ENCODE measurements at regions not wholly inside any gene's neighbourhood (a gene's known extent, or its start where the extent isn't known, plus 50 kb on each side); places are given as distances from the start of the nearest gene placed in this dataset.

GRCh38 chr16:17986991-17987390, 349.5 kb downstream of the NPIPA8 start:
- Histone ChIP-seq H3K27ac (no peak overlapping the region), H3K27me3 (no peaks in the 10 kb centered on the region), H3K36me3 (no peaks in the 10 kb centered on the region), H3K4me3 (no peak overlapping the region), H3K4me1 (ENCODE audit: insufficient read depth) (no peaks in the 10 kb centered on the region), H3K9me3 (no peaks in the 10 kb centered on the region)
- 90 to 95% (median 92%) methylated on average over 5 of the region's 5 CpGs for WGBS, 3 donors
- intact Hi-C loops (cut with DNase I), result no loop called here
- no peak for DNase-seq
- no peak for TF ChIP-seq POLR2A (IDR thresholded peaks at IDR 0.05)
- TF ChIP-seq EP300 (IDR thresholded peaks at IDR 0.05), result no peak
- TF ChIP-seq CTCF (IDR thresholded peaks at IDR 0.05), result no peak

GRCh38 chr16:17984810-17985209, 351.7 kb downstream of the NPIPA8 start:
- H3K27ac ChIP-seq, result no peak overlapping the region
- no peaks in the 10 kb centered on the region for H3K27me3 ChIP-seq
- H3K4me3 ChIP-seq, result no peak overlapping the region
- intact Hi-C loops (cut with DNase I), result no loop called here
- H3K36me3 ChIP-seq, result no peaks in the 10 kb centered on the region
- WGBS, 3 donors, result 80 to 84% (median 81%) methylated on average over 8 of the region's 8 CpGs
- no peak for TF ChIP-seq EP300 (IDR thresholded peaks at IDR 0.05)
- TF ChIP-seq CTCF (IDR thresholded peaks at IDR 0.05), result no peak
- no peak for TF ChIP-seq POLR2A (IDR thresholded peaks at IDR 0.05)
- no peaks in the 10 kb centered on the region for H3K4me1 ChIP-seq (ENCODE audit: insufficient read depth)
- no peaks in the 10 kb centered on the region for H3K9me3 ChIP-seq
- DNase-seq, result no peak

GRCh38 chr16:17983847-17984639, 352.5 kb downstream of the NPIPA8 start:
- WGBS, 3 donors, result 77 to 84% (median 80%) methylated on average over 10 of the region's 10 CpGs
- intact Hi-C loops (cut with DNase I), result no loop called here
- H3K9me3 ChIP-seq, result no peaks in the 10 kb centered on the region
- no peaks in the 10 kb centered on the region for H3K4me1 ChIP-seq (ENCODE audit: insufficient read depth)
- DNase-seq, result peak in 1 of 5 donors; percentile 21
- H3K27me3 ChIP-seq, result no peaks in the 10 kb centered on the region
- H3K27ac ChIP-seq, result no peak overlapping the region
- TF ChIP-seq CTCF (IDR thresholded peaks at IDR 0.05), result no peak
- no peak for TF ChIP-seq EP300 (IDR thresholded peaks at IDR 0.05)
- no peak for TF ChIP-seq POLR2A (IDR thresholded peaks at IDR 0.05)
- no peak overlapping the region for H3K4me3 ChIP-seq
- no peaks in the 10 kb centered on the region for H3K36me3 ChIP-seq

- DNase-seq, result no peak
- TF ChIP-seq POLR2A (IDR thresholded peaks at IDR 0.05) (no peak), EP300 (IDR thresholded peaks at IDR 0.05) (no peak), CTCF (IDR thresholded peaks at IDR 0.05) (no peak)
- H3K27ac ChIP-seq, result no peak overlapping the region
- no peaks in the 10 kb centered on the region for H3K9me3 ChIP-seq
- no peaks in the 10 kb centered on the region for H3K36me3 ChIP-seq
- no peaks in the 10 kb centered on the region for H3K27me3 ChIP-seq
- H3K4me1 ChIP-seq (ENCODE audit: insufficient read depth), result no peaks in the 10 kb centered on the region
- intact Hi-C loops (cut with DNase I), result no loop called here
- H3K4me3 ChIP-seq, result no peak overlapping the region
- WGBS, 3 donors, result 52 to 65% (median 54%) methylated on average over 2 of the region's 2 CpGs
Measured at GRCh38 chr16:17983114-17983513, 353.4 kb downstream of the NPIPA8 start.

Measured in ovary (tissue), 7 donors.